GM23338 (cell line): ENCODE measurements at regions not wholly inside any gene's neighbourhood (a gene's known extent, or its start where the extent isn't known, plus 50 kb on each side); places are given as distances from the start of the nearest gene placed in this dataset.

Experiments
- ATAC-seq: fragments of 200-7000 bp; cut with Tn5 transposase; 3 replicates; pipeline ENCODE4 v1.9.1; 2020
- DNase-seq: peaks from one replicate; pipeline ENCODE4 v3.0.0-alpha.2; 2015; ENCODE audit warnings: low spot score
- H2AFZ ChIP-seq: fragments of 200-600 bp; sonication (generic); 2 replicates; pipeline ENCODE4 v1.8.0; 2016; ENCODE audit warnings: antibody characterized with exemption, mild to moderate bottlenecking, moderate library complexity
- H3F3A ChIP-seq: fragments of 200-600 bp; sonication (generic); replicated peaks from 2 replicates; pipeline ENCODE4 v1.8.0; 2017; ENCODE audit warnings: antibody characterized with exemption, mixed run types, low read depth
- H3K27ac ChIP-seq: fragments of 200-600 bp; sonication (generic); 2 replicates; pipeline ENCODE4 v1.6.1; 2016; ENCODE audit warnings: low read depth
- H3K27me3 ChIP-seq: fragments of 200-600 bp; sonication (generic); 2 replicates; pipeline ENCODE4 v1.8.0; 2016; ENCODE audit warnings: mild to moderate bottlenecking, mixed run types, moderate library complexity; ENCODE audit not compliant: insufficient read depth
- H3K36me3 ChIP-seq: fragments of 200-600 bp; sonication (generic); 2 replicates; pipeline ENCODE4 v1.8.0; 2016; ENCODE audit warnings: mild to moderate bottlenecking; ENCODE audit not compliant: insufficient read depth
- H3K4me1 ChIP-seq: fragments of 200-600 bp; sonication (generic); 2 replicates; pipeline ENCODE4 v1.8.0; 2016; ENCODE audit warnings: mild to moderate bottlenecking, moderate library complexity; ENCODE audit not compliant: insufficient read depth
- H3K4me2 ChIP-seq: fragments of 200-600 bp; sonication (generic); 2 replicates; pipeline ENCODE4 v1.7.1; 2017; ENCODE audit warnings: mixed run types
- H3K4me3 ChIP-seq: fragments of 200-600 bp; sonication (generic); 2 replicates; pipeline ENCODE4 v1.6.1; 2016; ENCODE audit warnings: mixed run types
- H3K79me2 ChIP-seq: fragments of 200-600 bp; sonication (generic); replicated peaks from 2 replicates; pipeline ENCODE4 v1.8.0; 2017; ENCODE audit warnings: mild to moderate bottlenecking; ENCODE audit not compliant: insufficient read depth
- H3K9me2 ChIP-seq: fragments of 200-600 bp; sonication (generic); 2 replicates; pipeline ENCODE4 v1.8.0; 2017; ENCODE audit not compliant: insufficient read depth
- H4K20me1 ChIP-seq: fragments of 200-600 bp; sonication (generic); replicated peaks from 2 replicates; pipeline ENCODE4 v1.8.0; 2017; ENCODE audit warnings: mild to moderate bottlenecking; ENCODE audit not compliant: insufficient read depth
- H3K27ac Mint-ChIP-seq: 2 replicates; pipeline ENCODE4 v1.8.0; 2020; ENCODE audit warnings: inconsistent platforms, mild to moderate bottlenecking, moderate library complexity, mixed read lengths
- H3K27me3 Mint-ChIP-seq: 3 replicates; pipeline ENCODE4 v1.8.0; 2022; ENCODE audit warnings: low read depth, mild to moderate bottlenecking, moderate library complexity, mixed read lengths, inconsistent platforms; ENCODE audit not compliant: insufficient read depth, poor library complexity
- H3K36me3 Mint-ChIP-seq: 3 replicates; pipeline ENCODE4 v1.8.0; 2021; ENCODE audit warnings: low read depth, mild to moderate bottlenecking, inconsistent platforms, moderate library complexity, mixed read lengths
- H3K4me1 Mint-ChIP-seq: 3 replicates; pipeline ENCODE4 v1.8.0; 2020; ENCODE audit warnings: mild to moderate bottlenecking, inconsistent platforms, mixed read lengths
- H3K4me3 Mint-ChIP-seq: 3 replicates; pipeline ENCODE4 v1.8.0; 2021; ENCODE audit warnings: moderate library complexity, mild to moderate bottlenecking, inconsistent platforms, mixed read lengths
- H3K9me3 Mint-ChIP-seq: 3 replicates; pipeline ENCODE4 v1.8.0; 2020; ENCODE audit warnings: moderate library complexity, mild to moderate bottlenecking, inconsistent platforms, mixed read lengths
- CREB1 ChIP-seq: fragments of 250-450 bp; sonication (Bioruptor Pico); IDR thresholded peaks from 2 replicates; pipeline ENCODE4 v1.5.0; 2020; ENCODE audit warnings: low read depth, mild to moderate bottlenecking, moderate library complexity
- EZH2 ChIP-seq: fragments of 200-600 bp; sonication (generic); IDR thresholded peaks from one replicate; pipeline ENCODE4 v1.8.0; 2017; ENCODE audit warnings: antibody characterized with exemption, mild to moderate bottlenecking, low read depth; ENCODE audit not compliant: unreplicated experiment
- EZH2phosphoT487 ChIP-seq: fragments of 200-600 bp; sonication (generic); IDR thresholded peaks from one replicate; pipeline ENCODE4 v1.8.1; 2018; ENCODE audit warnings: antibody characterized with exemption; ENCODE audit not compliant: unreplicated experiment
- JUNB ChIP-seq: IDR thresholded peaks from one replicate; pipeline ENCODE4 v1.6.1; 2016; ENCODE audit warnings: antibody characterized with exemption; ENCODE audit not compliant: unreplicated experiment
- POLR2AphosphoS5 ChIP-seq: IDR thresholded peaks from 2 replicates; pipeline ENCODE4 v1.6.1; 2016; ENCODE audit warnings: antibody characterized with exemption, low read depth
- ZNF114 ChIP-seq: fragments of 250-450 bp; sonication (Bioruptor Pico); IDR thresholded peaks from 2 replicates; pipeline ENCODE4 v1.5.0; 2020; ENCODE audit warnings: mild to moderate bottlenecking, moderate library complexity
- ZNF331 ChIP-seq: fragments of 250-450 bp; sonication (Bioruptor Pico); IDR thresholded peaks from 2 replicates; pipeline ENCODE4 v1.5.0; 2020; ENCODE audit warnings: low read depth, mild to moderate bottlenecking, moderate library complexity
- TF ChIP-seq, protein P1 (sequence below): fragments of 250-450 bp; sonication (Bioruptor Pico); IDR thresholded peaks from 2 replicates; pipeline ENCODE4 v1.5.0; 2020; ENCODE audit warnings: mild to moderate bottlenecking, moderate library complexity

DNA sequence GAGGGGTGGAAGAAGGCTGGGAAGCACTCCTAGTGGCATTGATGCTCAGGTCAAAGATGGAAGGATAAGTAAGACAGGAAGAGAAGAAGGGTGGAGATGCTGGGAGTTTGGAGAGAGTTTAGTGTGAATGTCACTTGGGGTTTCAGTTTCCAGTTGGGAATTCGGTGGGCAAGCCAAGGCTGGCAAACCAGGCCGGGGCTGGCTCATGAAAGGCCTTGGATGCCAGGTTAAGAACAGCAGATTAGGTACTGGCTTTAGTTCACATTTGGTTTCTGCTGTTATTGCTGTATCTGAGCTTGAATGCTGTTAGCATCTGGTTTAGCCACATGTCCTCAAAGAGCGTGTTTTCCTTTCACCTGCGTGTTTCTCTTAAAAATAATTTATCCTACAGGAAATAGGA is 69.6 kb downstream of the BLID start:
- H3F3A ChIP-seq = no peaks in the 10 kb centered on the region
- TF ChIP-seq EZH2 (no peak), JUNB (no peak), POLR2AphosphoS5 (no peak)
- TF ChIP-seq, protein P1, sequence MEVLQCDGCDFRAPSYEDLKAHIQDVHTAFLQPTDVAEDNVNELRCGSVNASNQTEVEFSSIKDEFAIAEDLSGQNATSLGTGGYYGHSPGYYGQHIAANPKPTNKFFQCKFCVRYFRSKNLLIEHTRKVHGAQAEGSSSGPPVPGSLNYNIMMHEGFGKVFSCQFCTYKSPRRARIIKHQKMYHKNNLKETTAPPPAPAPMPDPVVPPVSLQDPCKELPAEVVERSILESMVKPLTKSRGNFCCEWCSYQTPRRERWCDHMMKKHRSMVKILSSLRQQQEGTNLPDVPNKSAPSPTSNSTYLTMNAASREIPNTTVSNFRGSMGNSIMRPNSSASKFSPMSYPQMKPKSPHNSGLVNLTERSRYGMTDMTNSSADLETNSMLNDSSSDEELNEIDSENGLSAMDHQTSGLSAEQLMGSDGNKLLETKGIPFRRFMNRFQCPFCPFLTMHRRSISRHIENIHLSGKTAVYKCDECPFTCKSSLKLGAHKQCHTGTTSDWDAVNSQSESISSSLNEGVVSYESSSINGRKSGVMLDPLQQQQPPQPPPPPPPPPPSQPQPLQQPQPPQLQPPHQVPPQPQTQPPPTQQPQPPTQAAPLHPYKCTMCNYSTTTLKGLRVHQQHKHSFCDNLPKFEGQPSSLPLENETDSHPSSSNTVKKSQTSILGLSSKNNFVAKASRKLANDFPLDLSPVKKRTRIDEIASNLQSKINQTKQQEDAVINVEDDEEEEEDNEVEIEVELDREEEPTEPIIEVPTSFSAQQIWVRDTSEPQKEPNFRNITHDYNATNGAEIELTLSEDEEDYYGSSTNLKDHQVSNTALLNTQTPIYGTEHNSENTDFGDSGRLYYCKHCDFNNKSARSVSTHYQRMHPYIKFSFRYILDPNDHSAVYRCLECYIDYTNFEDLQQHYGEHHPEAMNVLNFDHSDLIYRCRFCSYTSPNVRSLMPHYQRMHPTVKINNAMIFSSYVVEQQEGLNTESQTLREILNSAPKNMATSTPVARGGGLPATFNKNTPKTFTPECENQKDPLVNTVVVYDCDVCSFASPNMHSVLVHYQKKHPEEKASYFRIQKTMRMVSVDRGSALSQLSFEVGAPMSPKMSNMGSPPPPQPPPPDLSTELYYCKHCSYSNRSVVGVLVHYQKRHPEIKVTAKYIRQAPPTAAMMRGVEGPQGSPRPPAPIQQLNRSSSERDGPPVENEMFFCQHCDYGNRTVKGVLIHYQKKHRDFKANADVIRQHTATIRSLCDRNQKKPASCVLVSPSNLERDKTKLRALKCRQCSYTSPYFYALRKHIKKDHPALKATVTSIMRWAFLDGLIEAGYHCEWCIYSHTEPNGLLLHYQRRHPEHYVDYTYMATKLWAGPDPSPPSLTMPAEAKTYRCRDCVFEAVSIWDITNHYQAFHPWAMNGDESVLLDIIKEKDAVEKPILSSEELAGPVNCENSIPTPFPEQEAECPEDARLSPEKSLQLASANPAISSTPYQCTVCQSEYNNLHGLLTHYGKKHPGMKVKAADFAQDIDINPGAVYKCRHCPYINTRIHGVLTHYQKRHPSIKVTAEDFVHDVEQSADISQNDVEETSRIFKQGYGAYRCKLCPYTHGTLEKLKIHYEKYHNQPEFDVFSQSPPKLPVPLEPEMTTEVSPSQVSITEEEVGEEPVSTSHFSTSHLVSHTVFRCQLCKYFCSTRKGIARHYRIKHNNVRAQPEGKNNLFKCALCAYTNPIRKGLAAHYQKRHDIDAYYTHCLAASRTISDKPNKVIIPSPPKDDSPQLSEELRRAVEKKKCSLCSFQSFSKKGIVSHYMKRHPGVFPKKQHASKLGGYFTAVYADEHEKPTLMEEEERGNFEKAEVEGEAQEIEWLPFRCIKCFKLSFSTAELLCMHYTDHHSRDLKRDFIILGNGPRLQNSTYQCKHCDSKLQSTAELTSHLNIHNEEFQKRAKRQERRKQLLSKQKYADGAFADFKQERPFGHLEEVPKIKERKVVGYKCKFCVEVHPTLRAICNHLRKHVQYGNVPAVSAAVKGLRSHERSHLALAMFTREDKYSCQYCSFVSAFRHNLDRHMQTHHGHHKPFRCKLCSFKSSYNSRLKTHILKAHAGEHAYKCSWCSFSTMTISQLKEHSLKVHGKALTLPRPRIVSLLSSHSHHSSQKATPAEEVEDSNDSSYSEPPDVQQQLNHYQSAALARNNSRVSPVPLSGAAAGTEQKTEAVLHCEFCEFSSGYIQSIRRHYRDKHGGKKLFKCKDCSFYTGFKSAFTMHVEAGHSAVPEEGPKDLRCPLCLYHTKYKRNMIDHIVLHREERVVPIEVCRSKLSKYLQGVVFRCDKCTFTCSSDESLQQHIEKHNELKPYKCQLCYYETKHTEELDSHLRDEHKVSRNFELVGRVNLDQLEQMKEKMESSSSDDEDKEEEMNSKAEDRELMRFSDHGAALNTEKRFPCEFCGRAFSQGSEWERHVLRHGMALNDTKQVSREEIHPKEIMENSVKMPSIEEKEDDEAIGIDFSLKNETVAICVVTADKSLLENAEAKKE (CRISPR knock-in tag) = no peak
- no peak overlapping the region for H3K4me3 Mint-ChIP-seq
- H2AFZ ChIP-seq = no peak overlapping the region
- H3K27ac Mint-ChIP-seq = no peak overlapping the region
- H3K9me3 Mint-ChIP-seq = no peaks in the 10 kb centered on the region
- no peaks in the 10 kb centered on the region for H3K4me1 Mint-ChIP-seq
- H4K20me1 ChIP-seq = no peaks in the 10 kb centered on the region
- H3K4me3 ChIP-seq = no peak overlapping the region
- ATAC-seq (no peak), DNase-seq (no peak)
- H3K79me2 ChIP-seq = no peaks in the 10 kb centered on the region
- no peaks in the 10 kb centered on the region for H3K27me3 ChIP-seq
- H3K27me3 Mint-ChIP-seq = no peaks in the 10 kb centered on the region
- no peak overlapping the region for H3K4me2 ChIP-seq
- no peaks in the 10 kb centered on the region for H3K9me2 ChIP-seq
- peaks cover 6% of the 10 kb centered on the region for H3K4me1 ChIP-seq
- no peaks in the 10 kb centered on the region for H3K36me3 ChIP-seq
- H3K36me3 Mint-ChIP-seq = no peaks in the 10 kb centered on the region
- H3K27ac ChIP-seq = no peak overlapping the region

DNA sequence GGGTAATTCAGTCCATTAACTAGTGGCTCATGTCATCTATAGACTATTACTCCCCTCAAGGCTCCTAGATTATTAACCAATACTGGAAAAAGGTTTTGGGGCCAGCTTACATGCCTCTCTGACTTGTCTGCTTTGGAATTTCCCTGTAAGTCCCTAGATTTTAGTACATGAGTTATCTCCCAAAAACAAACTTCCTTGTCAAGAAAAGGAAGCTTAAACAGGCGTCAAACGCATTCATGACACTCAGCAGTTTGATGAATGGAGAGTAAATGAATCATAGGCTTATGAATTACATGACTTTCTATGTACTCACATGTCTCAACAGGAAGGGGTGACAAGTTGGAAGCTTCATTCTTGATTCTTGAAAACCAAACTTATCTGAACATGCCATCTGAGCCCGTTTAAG is 70.8 kb downstream of the BLID start:
- no peak for ATAC-seq
- Histone ChIP-seq H2AFZ (no peak overlapping the region), H3F3A (no peaks in the 10 kb centered on the region), H4K20me1 (no peaks in the 10 kb centered on the region), H3K4me3 (no peak overlapping the region), H3K27ac (no peak overlapping the region), H3K36me3 (no peaks in the 10 kb centered on the region), H3K9me2 (no peaks in the 10 kb centered on the region), H3K4me1 (peaks cover 15% of the 10 kb centered on the region), H3K4me2 (no peak overlapping the region), H3K79me2 (no peaks in the 10 kb centered on the region), H3K27me3 (no peaks in the 10 kb centered on the region)
- Mint-ChIP-seq H3K4me3 (no peak overlapping the region), H3K4me1 (peaks cover 8% of the 10 kb centered on the region; the same call in 2 of the 3 replicates), H3K36me3 (no peaks in the 10 kb centered on the region), H3K9me3 (no peaks in the 10 kb centered on the region), H3K27ac (no peak overlapping the region), H3K27me3 (no peaks in the 10 kb centered on the region)
- no peak for DNase-seq
- TF ChIP-seq, protein P1 (CRISPR knock-in tag) = no peak
- no peak for TF ChIP-seq CREB1 (CRISPR knock-in tag)
- no peak for TF ChIP-seq EZH2phosphoT487
- no peak for TF ChIP-seq JUNB
- TF ChIP-seq ZNF114 (CRISPR knock-in tag) = no peak
- no peak for TF ChIP-seq ZNF331 (CRISPR knock-in tag)
